Thyroid gland (tissue), 4 donors: ENCODE measurements at regions not wholly inside any gene's neighbourhood (a gene's known extent, or its start where the extent isn't known, plus 50 kb on each side); places are given as distances from the start of the nearest gene placed in this dataset.

Experiments
- POLR2A ChIP-seq, 2 donors: fragments of 450-650 bp; IDR thresholded peaks; one replicate each; pipeline ENCODE4 v1.6.1; 2017; ENCODE audit warnings: antibody characterized with exemption in 2 of 2, mild to moderate bottlenecking in 2 of 2, moderate library complexity in 1 of 2
- TF ChIP-seq, protein P1 (sequence below), 6 experiments: fragments of 200-600 bp in 3 of 6; fragments of 450-650 bp in 3 of 6; sonication (generic) in 3 of 6; IDR thresholded peaks; one replicate each; pipeline ENCODE4 v1.5.1; 2016 to 2019; ENCODE audit warnings: antibody characterized with exemption in 6 of 6, mild to moderate bottlenecking in 2 of 6, inconsistent platforms in 1 of 6, moderate library complexity in 1 of 6

DNA sequence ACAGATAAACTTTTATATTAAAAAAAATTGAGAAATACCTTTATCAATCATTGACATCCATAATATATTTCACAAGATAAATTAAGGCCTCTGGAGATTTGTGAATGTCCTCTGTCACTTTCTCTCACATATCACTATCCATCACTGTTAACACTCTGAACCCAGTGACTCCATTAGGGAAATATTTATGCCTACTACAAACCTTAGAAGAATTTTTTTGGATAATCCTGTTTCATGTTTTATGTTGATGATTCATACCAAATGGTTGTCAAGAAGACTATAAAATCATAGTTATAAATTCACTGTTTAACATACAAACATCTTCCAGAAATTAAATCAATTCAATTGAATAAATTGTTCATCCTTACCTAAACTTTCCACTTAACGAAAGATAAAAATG lies 357.6 kb upstream of the CDH10 start:
- TF ChIP-seq, protein P1, sequence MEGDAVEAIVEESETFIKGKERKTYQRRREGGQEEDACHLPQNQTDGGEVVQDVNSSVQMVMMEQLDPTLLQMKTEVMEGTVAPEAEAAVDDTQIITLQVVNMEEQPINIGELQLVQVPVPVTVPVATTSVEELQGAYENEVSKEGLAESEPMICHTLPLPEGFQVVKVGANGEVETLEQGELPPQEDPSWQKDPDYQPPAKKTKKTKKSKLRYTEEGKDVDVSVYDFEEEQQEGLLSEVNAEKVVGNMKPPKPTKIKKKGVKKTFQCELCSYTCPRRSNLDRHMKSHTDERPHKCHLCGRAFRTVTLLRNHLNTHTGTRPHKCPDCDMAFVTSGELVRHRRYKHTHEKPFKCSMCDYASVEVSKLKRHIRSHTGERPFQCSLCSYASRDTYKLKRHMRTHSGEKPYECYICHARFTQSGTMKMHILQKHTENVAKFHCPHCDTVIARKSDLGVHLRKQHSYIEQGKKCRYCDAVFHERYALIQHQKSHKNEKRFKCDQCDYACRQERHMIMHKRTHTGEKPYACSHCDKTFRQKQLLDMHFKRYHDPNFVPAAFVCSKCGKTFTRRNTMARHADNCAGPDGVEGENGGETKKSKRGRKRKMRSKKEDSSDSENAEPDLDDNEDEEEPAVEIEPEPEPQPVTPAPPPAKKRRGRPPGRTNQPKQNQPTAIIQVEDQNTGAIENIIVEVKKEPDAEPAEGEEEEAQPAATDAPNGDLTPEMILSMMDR (IDR thresholded peaks at IDR 0.05): no peak
- TF ChIP-seq POLR2A (IDR thresholded peaks at IDR 0.05): no peak
